ENCODE measurements at regions not wholly inside any gene's neighbourhood (a gene's known extent, or its start where the extent isn't known, plus 50 kb on each side); places are given as distances from the start of the nearest gene placed in this dataset.
A peak's percentile ranks its signal among the peaks of the same experiment; 100 is the strongest.

DNA sequence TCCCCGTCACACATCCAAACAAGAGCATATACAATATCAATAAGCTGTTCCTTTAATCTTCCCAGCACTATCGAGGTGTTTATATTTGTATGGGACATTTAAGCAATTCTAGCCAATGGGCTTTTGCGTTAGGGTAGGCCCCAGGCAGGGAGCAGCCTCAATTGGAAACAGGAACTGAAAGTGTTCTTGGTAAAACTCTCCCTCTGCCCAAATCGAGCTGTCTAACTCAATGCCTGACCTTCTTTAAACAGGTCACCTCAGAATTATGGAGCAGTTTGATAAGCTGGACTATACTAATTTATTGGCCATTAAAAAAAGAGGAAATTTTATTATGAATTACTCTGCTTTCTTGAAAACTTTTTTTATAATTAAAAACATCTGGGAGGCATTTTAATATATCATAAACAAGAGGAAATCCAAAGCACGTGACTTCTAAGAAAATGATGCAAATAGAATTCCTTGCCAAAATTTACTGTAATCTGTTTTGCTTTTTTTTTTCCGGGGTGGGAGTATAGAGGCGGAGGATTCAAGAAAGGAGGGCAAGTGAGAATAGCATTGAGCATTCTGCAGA lies 498.1 kb downstream of the LMO4 start:
- Histone ChIP-seq H3K27me3 (ENCODE audit: control insufficient read depth, insufficient read depth, low read length) (no peaks in the 10 kb centered on the region), H3K4me3 (ENCODE audit: low read depth, low read length) (no peak overlapping the region), H3K36me3 (ENCODE audit: control insufficient read depth, insufficient read depth, low read length) (no peaks in the 10 kb centered on the region)
- CTCF ChIA-PET, result no interaction called here
- DNase-seq (ENCODE audit: low read depth), result peak; percentile 39
- TF ChIP-seq, protein P1, sequence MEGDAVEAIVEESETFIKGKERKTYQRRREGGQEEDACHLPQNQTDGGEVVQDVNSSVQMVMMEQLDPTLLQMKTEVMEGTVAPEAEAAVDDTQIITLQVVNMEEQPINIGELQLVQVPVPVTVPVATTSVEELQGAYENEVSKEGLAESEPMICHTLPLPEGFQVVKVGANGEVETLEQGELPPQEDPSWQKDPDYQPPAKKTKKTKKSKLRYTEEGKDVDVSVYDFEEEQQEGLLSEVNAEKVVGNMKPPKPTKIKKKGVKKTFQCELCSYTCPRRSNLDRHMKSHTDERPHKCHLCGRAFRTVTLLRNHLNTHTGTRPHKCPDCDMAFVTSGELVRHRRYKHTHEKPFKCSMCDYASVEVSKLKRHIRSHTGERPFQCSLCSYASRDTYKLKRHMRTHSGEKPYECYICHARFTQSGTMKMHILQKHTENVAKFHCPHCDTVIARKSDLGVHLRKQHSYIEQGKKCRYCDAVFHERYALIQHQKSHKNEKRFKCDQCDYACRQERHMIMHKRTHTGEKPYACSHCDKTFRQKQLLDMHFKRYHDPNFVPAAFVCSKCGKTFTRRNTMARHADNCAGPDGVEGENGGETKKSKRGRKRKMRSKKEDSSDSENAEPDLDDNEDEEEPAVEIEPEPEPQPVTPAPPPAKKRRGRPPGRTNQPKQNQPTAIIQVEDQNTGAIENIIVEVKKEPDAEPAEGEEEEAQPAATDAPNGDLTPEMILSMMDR (IDR thresholded peaks at IDR 0.05; ENCODE audit: insufficient read depth, low read depth, low read length), result no peak
- POLR2A ChIA-PET, result no interaction called here

DNA sequence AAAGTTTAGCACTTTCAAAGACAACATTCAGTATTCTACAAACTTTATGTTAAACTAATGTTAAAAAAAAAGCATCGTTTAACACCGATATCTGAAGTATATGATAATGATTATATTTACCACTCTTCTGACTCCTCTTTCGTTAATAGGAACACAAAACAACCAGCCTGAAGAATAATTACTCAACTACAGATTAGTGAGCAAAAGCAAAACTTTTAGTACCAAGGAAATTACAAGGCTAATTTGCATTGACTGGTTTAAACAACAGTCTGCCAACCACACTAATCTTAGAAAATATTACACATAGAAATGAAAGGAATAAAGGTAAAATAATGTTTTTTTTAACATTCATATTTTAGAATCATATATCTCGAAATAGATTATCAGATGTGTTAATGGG lies 500.7 kb downstream of the LMO4 start:
- ChIA-PET CTCF (no interaction called here), POLR2A (no interaction called here)
- Histone ChIP-seq H3K36me3 (ENCODE audit: control insufficient read depth, insufficient read depth, low read length) (no peaks in the 10 kb centered on the region), H3K27me3 (ENCODE audit: control insufficient read depth, insufficient read depth, low read length) (no peaks in the 10 kb centered on the region), H3K4me3 (ENCODE audit: low read depth, low read length) (no peak overlapping the region)
- DNase-seq (ENCODE audit: low read depth), result no peak
- TF ChIP-seq, protein P1 (IDR thresholded peaks at IDR 0.05; ENCODE audit: insufficient read depth, low read depth, low read length), result no peak

DNA sequence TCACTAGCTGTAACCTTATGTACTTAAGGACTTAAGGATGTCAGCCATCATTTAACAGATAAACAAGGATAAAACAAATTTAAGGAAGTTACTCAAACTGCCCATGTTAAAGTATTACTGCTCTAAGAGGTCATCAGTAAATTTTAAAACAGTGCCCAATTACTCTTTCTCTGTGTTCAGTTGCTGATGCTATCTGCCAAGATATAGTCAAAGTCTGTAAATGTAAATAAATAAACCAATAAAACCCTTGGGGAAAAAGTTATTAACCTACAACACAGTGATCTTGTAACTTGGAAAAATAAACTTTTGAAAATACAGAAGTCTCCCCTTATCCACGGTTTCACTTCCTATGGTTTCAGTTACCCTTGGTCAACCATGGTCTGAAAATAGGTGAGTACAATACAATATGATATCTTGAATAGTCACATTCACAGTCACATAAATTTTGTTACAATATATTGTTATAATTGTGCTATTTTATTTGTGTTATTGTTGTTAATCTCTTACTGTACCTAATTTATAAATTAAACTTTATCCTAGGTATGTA lies 501.8 kb downstream of the LMO4 start:
- CTCF ChIA-PET, result no interaction called here

DNA sequence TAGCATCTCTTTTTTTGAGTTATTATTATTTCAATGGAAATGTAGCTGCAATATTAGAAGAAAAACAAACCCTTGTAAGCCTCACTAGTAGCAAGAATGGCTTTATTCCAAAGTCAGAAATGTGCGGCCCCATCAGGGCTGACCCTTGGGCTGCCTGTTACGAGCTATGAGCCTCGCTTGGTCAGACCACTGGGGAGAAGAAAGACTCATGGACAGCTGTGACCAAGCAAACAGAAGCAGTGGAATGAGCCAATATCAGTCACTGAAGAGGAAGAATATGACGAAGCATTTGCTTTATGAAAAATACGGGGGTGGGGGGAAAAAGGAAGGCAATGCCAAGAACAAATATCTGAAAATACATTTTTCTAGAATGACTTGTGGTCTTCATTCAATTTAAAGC lies 504.5 kb downstream of the LMO4 start:
- TF ChIP-seq, protein P1 (IDR thresholded peaks at IDR 0.05; ENCODE audit: insufficient read depth, low read depth, low read length), result no peak
- POLR2A ChIA-PET, result no interaction called here

More for the DNA sequence above, 501.8 kb downstream of the LMO4 start:
- Histone ChIP-seq H3K4me3 (ENCODE audit: low read depth, low read length) (no peak overlapping the region), H3K27me3 (ENCODE audit: control insufficient read depth, insufficient read depth, low read length) (no peaks in the 10 kb centered on the region), H3K36me3 (ENCODE audit: control insufficient read depth, insufficient read depth, low read length) (no peaks in the 10 kb centered on the region)
- POLR2A ChIA-PET, result no interaction called here
- no peak for DNase-seq (ENCODE audit: low read depth)
- TF ChIP-seq, protein P1 (IDR thresholded peaks at IDR 0.05; ENCODE audit: insufficient read depth, low read depth, low read length), result no peak

DNA sequence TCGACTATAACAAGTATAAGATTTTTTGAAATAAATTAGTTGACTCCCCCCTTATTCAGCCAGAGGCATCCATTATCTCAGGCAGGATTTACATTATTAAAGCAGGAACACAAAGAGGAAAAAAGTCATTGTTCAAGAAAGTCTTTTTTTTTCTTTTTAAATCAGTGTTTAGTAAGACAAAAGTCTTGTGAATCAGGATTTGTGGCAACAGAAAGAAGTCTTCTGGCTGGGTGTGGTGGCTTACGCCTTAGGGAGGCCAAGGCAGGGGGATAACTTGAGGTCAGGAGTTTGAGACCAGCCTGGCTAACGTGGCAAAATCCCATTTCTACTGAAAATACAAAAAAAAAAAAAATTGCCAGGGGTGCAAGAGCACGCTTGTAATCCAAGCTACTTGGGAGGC lies 505.5 kb downstream of the LMO4 start:
- Histone ChIP-seq H3K27me3 (ENCODE audit: control insufficient read depth, insufficient read depth, low read length) (no peaks in the 10 kb centered on the region), H3K4me3 (ENCODE audit: low read depth, low read length) (no peak overlapping the region), H3K36me3 (ENCODE audit: control insufficient read depth, insufficient read depth, low read length) (no peaks in the 10 kb centered on the region)
- ChIA-PET POLR2A (no interaction called here), CTCF (no interaction called here)
- TF ChIP-seq, protein P1 (IDR thresholded peaks at IDR 0.05; ENCODE audit: insufficient read depth, low read depth, low read length), result no peak
- DNase-seq (ENCODE audit: low read depth), result no peak

More for the DNA sequence above, 504.5 kb downstream of the LMO4 start:
- DNase-seq (ENCODE audit: low read depth), result no peak
- Histone ChIP-seq H3K27me3 (ENCODE audit: control insufficient read depth, insufficient read depth, low read length) (no peaks in the 10 kb centered on the region), H3K4me3 (ENCODE audit: low read depth, low read length) (no peak overlapping the region), H3K36me3 (ENCODE audit: control insufficient read depth, insufficient read depth, low read length) (no peaks in the 10 kb centered on the region)
- CTCF ChIA-PET, result interaction anchor here (0.6 kb wide), 1 partner anchor 122 kb away, joined by 3 read pairs; no protein-coding TSS in a partner anchor
